ENCODE measurements at regions not wholly inside any gene's neighbourhood (a gene's known extent, or its start where the extent isn't known, plus 50 kb on each side); places are given as distances from the start of the nearest gene placed in this dataset.

DNA sequence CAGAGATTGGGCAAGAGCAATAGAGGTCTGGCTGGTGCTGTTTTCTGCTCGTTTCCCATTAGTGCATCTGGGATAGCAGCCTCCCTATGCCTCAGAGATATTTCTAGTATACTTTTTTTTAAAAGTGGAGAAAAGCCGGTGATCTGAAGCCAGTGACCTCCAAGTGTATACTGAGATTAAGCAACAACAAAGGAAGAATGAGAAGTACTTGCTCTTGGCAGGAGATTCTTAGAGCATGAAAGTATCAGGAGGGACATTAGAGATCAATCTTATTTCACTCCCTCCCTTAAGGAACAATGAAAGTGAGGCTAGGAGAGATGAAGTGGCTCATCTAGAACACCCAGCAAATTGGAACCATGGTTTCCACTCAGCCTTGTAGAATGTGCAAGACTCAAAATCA is 423.3 kb downstream of the SOX2 start:
- no peak overlapping the region for H4K5ac ChIP-seq (ENCODE audit: low read depth, low read length)
- H3K9ac ChIP-seq (ENCODE audit: low read depth, low read length): no peak overlapping the region
- DNase-seq: no peak
- ATAC-seq (ENCODE audit: low read depth): no peak
- ChIA-PET CTCF (no interaction called here), POLR2A (ENCODE audit: unreplicated experiment) (no interaction called here)
- H3K4me2 ChIP-seq (ENCODE audit: low read depth, low read length): no peak overlapping the region
- in situ Hi-C loops (cut with MboI; ENCODE audit: low sequenced_read_pairs): no loop called here
- H4K20me1 ChIP-seq (ENCODE audit: insufficient read depth, low read length): no peaks in the 10 kb centered on the region
- H3K4me1 ChIP-seq (ENCODE audit: control insufficient read depth, insufficient read depth, low read length): no peaks in the 10 kb centered on the region
- peaks cover 5% of the 10 kb centered on the region for H3K9me3 ChIP-seq (ENCODE audit: control insufficient read depth, insufficient read depth, low read length)
- no peak for TF ChIP-seq FOS (IDR thresholded peaks at IDR 0.05; ENCODE audit: low read depth, low read length)
- TF ChIP-seq, protein P1, sequence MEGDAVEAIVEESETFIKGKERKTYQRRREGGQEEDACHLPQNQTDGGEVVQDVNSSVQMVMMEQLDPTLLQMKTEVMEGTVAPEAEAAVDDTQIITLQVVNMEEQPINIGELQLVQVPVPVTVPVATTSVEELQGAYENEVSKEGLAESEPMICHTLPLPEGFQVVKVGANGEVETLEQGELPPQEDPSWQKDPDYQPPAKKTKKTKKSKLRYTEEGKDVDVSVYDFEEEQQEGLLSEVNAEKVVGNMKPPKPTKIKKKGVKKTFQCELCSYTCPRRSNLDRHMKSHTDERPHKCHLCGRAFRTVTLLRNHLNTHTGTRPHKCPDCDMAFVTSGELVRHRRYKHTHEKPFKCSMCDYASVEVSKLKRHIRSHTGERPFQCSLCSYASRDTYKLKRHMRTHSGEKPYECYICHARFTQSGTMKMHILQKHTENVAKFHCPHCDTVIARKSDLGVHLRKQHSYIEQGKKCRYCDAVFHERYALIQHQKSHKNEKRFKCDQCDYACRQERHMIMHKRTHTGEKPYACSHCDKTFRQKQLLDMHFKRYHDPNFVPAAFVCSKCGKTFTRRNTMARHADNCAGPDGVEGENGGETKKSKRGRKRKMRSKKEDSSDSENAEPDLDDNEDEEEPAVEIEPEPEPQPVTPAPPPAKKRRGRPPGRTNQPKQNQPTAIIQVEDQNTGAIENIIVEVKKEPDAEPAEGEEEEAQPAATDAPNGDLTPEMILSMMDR (conservative IDR thresholded peaks at IDR 0.05; ENCODE audit: low read depth, low read length): no peak
- no peak for TF ChIP-seq MXI1 (IDR thresholded peaks at IDR 0.05; ENCODE audit: borderline replicate concordance, low read depth, low read length)
- TF ChIP-seq, protein P2, sequence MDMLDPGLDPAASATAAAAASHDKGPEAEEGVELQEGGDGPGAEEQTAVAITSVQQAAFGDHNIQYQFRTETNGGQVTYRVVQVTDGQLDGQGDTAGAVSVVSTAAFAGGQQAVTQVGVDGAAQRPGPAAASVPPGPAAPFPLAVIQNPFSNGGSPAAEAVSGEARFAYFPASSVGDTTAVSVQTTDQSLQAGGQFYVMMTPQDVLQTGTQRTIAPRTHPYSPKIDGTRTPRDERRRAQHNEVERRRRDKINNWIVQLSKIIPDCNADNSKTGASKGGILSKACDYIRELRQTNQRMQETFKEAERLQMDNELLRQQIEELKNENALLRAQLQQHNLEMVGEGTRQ (IDR thresholded peaks at IDR 0.05; ENCODE audit: low read depth, low read length): no peak
- H2AFZ ChIP-seq (replicated peaks; ENCODE audit: low read length, poor library complexity): no peak overlapping the region
- H3K27me3 ChIP-seq (ENCODE audit: control insufficient read depth, insufficient read depth, low read length): no peaks in the 10 kb centered on the region
- H3K27ac ChIP-seq (ENCODE audit: insufficient read depth, low read length): no peak overlapping the region
- no peak overlapping the region for H2AK5ac ChIP-seq (ENCODE audit: low read depth, low read length)
- no peak overlapping the region for H3K18ac ChIP-seq (ENCODE audit: low read depth, low read length)
- H3K14ac ChIP-seq (replicated peaks; ENCODE audit: low read depth, low read length): no peak overlapping the region
- H3K23ac ChIP-seq (ENCODE audit: low read depth, low read length): no peak overlapping the region
- H2BK5ac ChIP-seq (ENCODE audit: low read depth, low read length, poor library complexity, severe bottlenecking): no peak overlapping the region
- no peak overlapping the region for H3K4ac ChIP-seq (ENCODE audit: low read depth, low read length)
- intact Hi-C loops (cut with micrococcal nuclease): no loop called here
- H2BK120ac ChIP-seq (ENCODE audit: low read depth, low read length): no peak overlapping the region
- H3K79me1 ChIP-seq (ENCODE audit: low read depth in 1 of 2, low read length in 2 of 2): no peaks in the 10 kb centered on the region
- no peaks in the 10 kb centered on the region for H3K9me1 ChIP-seq (ENCODE audit: insufficient read depth, low read length)
- WGBS, 2 experiments (ENCODE audit: extremely low coverage in 2 of 2, insufficient read length in 1 of 2): no CpG with 5 or more reads among the region's 2 CpGs
- no peak overlapping the region for H4K8ac ChIP-seq (ENCODE audit: low read depth in 2 of 2, low read length in 2 of 2)
- no TSS peak for BruUV-seq (replicated peaks)
- no peak overlapping the region for H3K56ac ChIP-seq (ENCODE audit: extremely low read depth, insufficient read depth, low read length)
- no peak overlapping the region for H2AK9ac ChIP-seq (replicated peaks; ENCODE audit: low read depth, low read length, poor library complexity)
- H4K91ac ChIP-seq (ENCODE audit: insufficient read depth, low read depth, low read length): no peak overlapping the region
- H2BK20ac ChIP-seq (ENCODE audit: low read depth, low read length): no peak overlapping the region
- H3K36me3 ChIP-seq (ENCODE audit: control insufficient read depth, insufficient read depth, low read length): no peaks in the 10 kb centered on the region
- dilution Hi-C loops (cut with HindIII; ENCODE audit: low sequenced_read_pairs, unreplicated experiment): no loop called here
- H3K4me3 ChIP-seq (ENCODE audit: insufficient read depth, low read depth, low read length): no peak overlapping the region
- H2BK15ac ChIP-seq (ENCODE audit: low read depth, low read length): no peak overlapping the region
